ENCODE measurements at regions not wholly inside any gene's neighbourhood (a gene's known extent, or its start where the extent isn't known, plus 50 kb on each side); places are given as distances from the start of the nearest gene placed in this dataset.

GRCh38 chr2:145635706-145636427 is 1115.9 kb upstream of the ZEB2 start:
- Histone ChIP-seq H3K27me3 (no peaks in the 10 kb centered on the region), H3K9me3 (replicated peaks in 1 of 11) (no peaks in the 10 kb centered on the region), H3K4me2 (no peak overlapping the region), H3K36me3 (no peaks in the 10 kb centered on the region), H3K9ac (no peak overlapping the region), H4K20me1 (no peaks in the 10 kb centered on the region), H3K27ac (no peak overlapping the region), H3K4me3 (no peak overlapping the region), H3K4me1 (peaks cover 0 to 44% (median 0%) of the 10 kb centered on the region in 10 experiments; a peak in 6 of 20 replicates)
- TF ChIP-seq Cebpa-rat (IDR thresholded peaks at IDR 0.05), result no peak

GRCh38 chr2:145631561-145631960 is 1111.6 kb upstream of the ZEB2 start:
- Histone ChIP-seq H3K9ac (no peak overlapping the region), H3K9me3 (replicated peaks in 1 of 11) (no peaks in the 10 kb centered on the region), H3K4me1 (0 out of 20 replicates have a peak, but pooled peaks cover 0 to 5% (median 0%) of the 10 kb centered on the region in 10 experiments), H3K27ac (no peak overlapping the region), H3K4me3 (no peak overlapping the region), H4K20me1 (no peaks in the 10 kb centered on the region), H3K27me3 (no peaks in the 10 kb centered on the region), H3K36me3 (no peaks in the 10 kb centered on the region), H3K4me2 (no peak overlapping the region)
- TF ChIP-seq Cebpa-rat (IDR thresholded peaks at IDR 0.05), result no peak

- Histone ChIP-seq H3K36me3 (no peaks in the 10 kb centered on the region), H3K4me2 (no peak overlapping the region), H3K27me3 (no peaks in the 10 kb centered on the region), H3K27ac (no peak overlapping the region), H3K4me3 (no peak overlapping the region), H4K20me1 (no peaks in the 10 kb centered on the region), H3K4me1 (peaks cover 0 to 7% (median 0%) of the 10 kb centered on the region in 10 experiments; a peak in 2 of 20 replicates), H3K9me3 (replicated peaks in 1 of 11) (no peaks in the 10 kb centered on the region), H3K9ac (no peak overlapping the region)
- no peak for TF ChIP-seq Cebpa-rat (IDR thresholded peaks at IDR 0.05)
Observed at GRCh38 chr2:145626301-145626700, 1106.4 kb upstream of the ZEB2 start.

DNA sequence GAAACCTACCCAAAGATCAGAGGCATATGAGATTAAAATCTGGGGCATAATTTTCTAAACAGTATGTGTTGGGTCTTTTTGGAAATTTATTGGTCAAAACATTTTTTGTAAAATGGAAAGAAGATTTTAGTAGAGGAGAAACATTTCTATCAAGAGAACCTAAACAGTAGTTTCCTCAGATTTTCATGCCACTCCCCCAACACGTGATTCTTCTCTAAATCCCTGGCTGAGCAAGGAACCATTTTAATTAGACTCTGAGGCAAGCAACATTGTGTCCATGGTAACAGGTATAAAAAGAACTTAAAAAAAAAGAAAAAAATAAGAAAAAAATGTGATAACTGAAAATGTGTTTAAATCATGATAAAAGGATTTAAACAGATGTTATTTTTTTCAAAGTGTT is 1105.2 kb upstream of the ZEB2 start:
- Histone ChIP-seq H4K20me1 (no peaks in the 10 kb centered on the region), H3K27me3 (no peaks in the 10 kb centered on the region), H3K4me3 (no peak overlapping the region), H3K4me2 (no peak overlapping the region), H3K36me3 (no peaks in the 10 kb centered on the region), H3K4me1 (peaks cover 0 to 7% (median 0%) of the 10 kb centered on the region in 10 experiments; a peak in 2 of 20 replicates), H3K27ac (no peak overlapping the region), H3K9me3 (replicated peaks in 1 of 11) (no peaks in the 10 kb centered on the region), H3K9ac (no peak overlapping the region)
- no peak for TF ChIP-seq Cebpa-rat (IDR thresholded peaks at IDR 0.05)

DNA sequence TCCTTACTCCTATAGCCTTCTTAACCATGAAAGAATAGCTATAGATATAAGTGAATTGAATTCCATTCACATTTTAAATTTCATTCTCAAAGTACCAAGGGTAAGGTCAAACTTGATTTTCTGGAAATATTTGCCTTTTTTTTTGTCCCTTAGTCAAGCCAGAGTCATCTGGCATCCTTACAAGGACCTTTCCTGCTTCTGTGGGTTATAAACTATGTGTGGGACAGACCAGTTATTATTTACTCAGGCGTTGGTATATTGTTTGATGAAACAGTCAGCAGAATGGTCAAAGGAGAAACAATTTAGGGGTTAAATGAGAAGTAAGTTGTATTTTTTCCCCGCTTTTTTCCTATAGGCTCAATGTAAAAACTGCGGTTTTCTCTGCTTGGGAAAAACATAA is 1103.2 kb upstream of the ZEB2 start:
- Histone ChIP-seq H3K4me3 (no peak overlapping the region), H3K4me2 (no peak overlapping the region), H3K9me3 (replicated peaks in 1 of 11) (no peaks in the 10 kb centered on the region), H3K9ac (no peak overlapping the region), H3K36me3 (no peaks in the 10 kb centered on the region), H3K27ac (no peak overlapping the region), H3K4me1 (peaks cover 0 to 7% (median 0%) of the 10 kb centered on the region in 10 experiments; a peak in 2 of 20 replicates), H3K27me3 (no peaks in the 10 kb centered on the region), H4K20me1 (no peaks in the 10 kb centered on the region)
- no peak for TF ChIP-seq Cebpa-rat (IDR thresholded peaks at IDR 0.05)

- no peaks in the 10 kb centered on the region for H3K9me3 ChIP-seq (replicated peaks in 1 of 11)
- H3K4me1 ChIP-seq, result peaks cover 0 to 7% (median 0%) of the 10 kb centered on the region in 10 experiments; a peak in 2 of 20 replicates
- H3K36me3 ChIP-seq, result no peaks in the 10 kb centered on the region
- H3K27me3 ChIP-seq, result no peaks in the 10 kb centered on the region
- H3K27ac ChIP-seq, result no peak overlapping the region
- no peaks in the 10 kb centered on the region for H4K20me1 ChIP-seq
- 0 out of 22 replicates have a peak overlapping the region, but pooled peaks of 1 of the 11 experiments have one; percentile 12 for H3K4me2 ChIP-seq
- no peak for TF ChIP-seq Cebpa-rat (IDR thresholded peaks at IDR 0.05)
- no peak overlapping the region for H3K9ac ChIP-seq
- no peak overlapping the region for H3K4me3 ChIP-seq
Observed at GRCh38 chr2:145622285-145622684, 1102.4 kb upstream of the ZEB2 start.

DNA sequence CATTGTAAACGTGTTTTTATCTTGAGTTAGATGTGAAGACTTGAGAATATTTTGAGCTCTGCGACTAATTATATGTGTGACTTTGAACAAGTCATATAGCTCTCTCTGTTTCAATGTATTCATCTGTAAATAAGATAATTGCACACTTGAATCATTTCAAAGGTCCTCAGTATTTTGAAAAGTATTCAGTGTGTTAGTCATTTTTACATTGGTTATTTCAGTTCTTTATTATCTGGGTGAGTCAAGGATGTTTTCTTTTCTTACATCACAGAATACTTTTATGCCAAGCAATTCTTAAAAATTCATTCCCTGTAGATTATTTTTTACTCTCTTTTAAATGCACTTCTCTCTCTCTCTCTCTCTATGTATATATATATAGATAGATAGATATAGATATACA is 1098.0 kb upstream of the ZEB2 start:
- H3K9ac ChIP-seq, result no peak overlapping the region
- no peaks in the 10 kb centered on the region for H3K36me3 ChIP-seq
- H3K9me3 ChIP-seq (replicated peaks in 1 of 11), result peaks cover 0 to 6% (median 0%) of the 10 kb centered on the region in 11 experiments; a peak in 2 of 22 replicates
- H3K4me1 ChIP-seq, result peaks cover 0 to 7% (median 0%) of the 10 kb centered on the region in 10 experiments; a peak in 3 of 20 replicates
- H3K27ac ChIP-seq, result no peak overlapping the region
- H3K4me2 ChIP-seq, result no peak overlapping the region
- no peaks in the 10 kb centered on the region for H3K27me3 ChIP-seq
- H4K20me1 ChIP-seq, result no peaks in the 10 kb centered on the region
- no peak overlapping the region for H3K4me3 ChIP-seq
- TF ChIP-seq Cebpa-rat (IDR thresholded peaks at IDR 0.05), result no peak

DNA sequence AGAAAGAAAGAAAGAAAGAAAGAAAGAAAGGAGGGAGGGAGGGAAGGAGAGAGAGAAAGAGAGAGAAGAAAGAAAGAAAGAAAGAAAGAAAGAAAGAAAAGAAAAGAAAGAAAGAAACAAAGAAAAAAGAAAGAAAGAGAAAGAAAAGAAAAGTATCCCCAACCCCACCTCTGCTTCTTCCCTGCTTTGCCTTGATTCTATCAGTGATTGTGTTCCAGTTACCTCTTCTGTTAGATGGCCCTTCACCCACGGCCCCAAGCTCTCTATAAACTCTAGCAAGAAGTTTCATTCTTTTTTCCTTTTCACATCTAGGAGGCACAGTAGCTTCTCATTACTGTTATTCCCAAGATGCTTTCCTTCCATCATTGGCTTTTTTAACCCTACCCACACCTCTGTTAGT is 1097.5 kb upstream of the ZEB2 start:
- Histone ChIP-seq H3K4me1 (peaks cover 0 to 3% (median 0%) of the 10 kb centered on the region in 10 experiments; a peak in 3 of 20 replicates), H3K27ac (no peak overlapping the region), H3K36me3 (no peaks in the 10 kb centered on the region), H3K4me3 (no peak overlapping the region), H3K27me3 (no peaks in the 10 kb centered on the region), H3K9ac (no peak overlapping the region), H3K4me2 (no peak overlapping the region), H3K9me3 (replicated peaks in 1 of 11) (peaks cover 0 to 6% (median 0%) of the 10 kb centered on the region in 11 experiments; a peak in 2 of 22 replicates), H4K20me1 (no peaks in the 10 kb centered on the region)
- no peak for TF ChIP-seq Cebpa-rat (IDR thresholded peaks at IDR 0.05)

- Histone ChIP-seq H3K27me3 (no peaks in the 10 kb centered on the region), H3K9me3 (replicated peaks in 1 of 11) (peaks cover 0 to 6% (median 0%) of the 10 kb centered on the region in 11 experiments; a peak in 2 of 22 replicates), H3K4me3 (no peak overlapping the region), H3K9ac (no peak overlapping the region), H3K4me1 (no peaks in the 10 kb centered on the region; a peak in 1 of 20 replicates), H4K20me1 (no peaks in the 10 kb centered on the region), H3K36me3 (no peaks in the 10 kb centered on the region), H3K4me2 (no peak overlapping the region), H3K27ac (no peak overlapping the region)
- TF ChIP-seq Cebpa-rat (IDR thresholded peaks at IDR 0.05), result no peak
Observed at GRCh38 chr2:145615626-145616025, 1095.7 kb upstream of the ZEB2 start.

DNA sequence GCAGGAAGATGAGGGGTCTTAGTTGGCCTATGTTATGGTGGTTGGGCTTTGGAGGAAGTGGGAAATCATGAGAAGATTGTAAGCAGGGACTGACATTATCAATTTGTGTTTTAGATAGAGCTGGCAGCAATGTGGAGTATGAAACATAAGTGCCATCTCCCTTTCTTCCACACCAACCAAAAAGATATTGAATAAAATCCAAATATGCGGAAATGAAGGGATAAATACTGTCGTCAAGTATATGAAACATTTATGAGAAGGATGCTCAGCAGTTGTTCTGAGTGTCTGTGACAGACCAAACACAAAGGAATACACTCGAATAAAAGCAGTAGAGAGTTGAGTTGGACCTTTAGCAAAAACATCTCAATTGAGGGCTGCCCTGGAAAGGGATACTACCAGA is 1090.0 kb upstream of the ZEB2 start:
- Histone ChIP-seq H3K4me1 (no peaks in the 10 kb centered on the region; a peak in 1 of 20 replicates), H3K4me3 (no peak overlapping the region), H4K20me1 (no peaks in the 10 kb centered on the region), H3K27ac (no peak overlapping the region), H3K9ac (no peak overlapping the region), H3K27me3 (no peaks in the 10 kb centered on the region), H3K36me3 (no peaks in the 10 kb centered on the region), H3K9me3 (replicated peaks in 1 of 11) (no peaks in the 10 kb centered on the region), H3K4me2 (no peak overlapping the region)
- TF ChIP-seq Cebpa-rat (IDR thresholded peaks at IDR 0.05), result no peak
